G401 (cell line): ENCODE measurements at regions not wholly inside any gene's neighbourhood (a gene's known extent, or its start where the extent isn't known, plus 50 kb on each side); places are given as distances from the start of the nearest gene placed in this dataset.
A peak's percentile ranks its signal among the peaks of the same experiment; 100 is the strongest.
"Not testable (repeated sequence)": the region's sequence is repeated elsewhere in the genome, so short reads cannot be mapped to it uniquely, and the experiment has no call there.

Source experiments
- DNase-seq: peaks from one replicate; pipeline ENCODE4 v3.0.0-alpha.2; 2015; ENCODE audit warnings: low spot score
- in situ Hi-C: cut with HindIII; loops from 2 replicates; pipeline ENCODE4 v1.10.0; 2016; ENCODE audit warnings: low sequenced_read_pairs, mixed read lengths

- no peak for DNase-seq
- in situ Hi-C loops, result no loop called here
Measured at GRCh38 chr12:87094356-87094755, 838.2 kb upstream of the MGAT4C start.

DNA sequence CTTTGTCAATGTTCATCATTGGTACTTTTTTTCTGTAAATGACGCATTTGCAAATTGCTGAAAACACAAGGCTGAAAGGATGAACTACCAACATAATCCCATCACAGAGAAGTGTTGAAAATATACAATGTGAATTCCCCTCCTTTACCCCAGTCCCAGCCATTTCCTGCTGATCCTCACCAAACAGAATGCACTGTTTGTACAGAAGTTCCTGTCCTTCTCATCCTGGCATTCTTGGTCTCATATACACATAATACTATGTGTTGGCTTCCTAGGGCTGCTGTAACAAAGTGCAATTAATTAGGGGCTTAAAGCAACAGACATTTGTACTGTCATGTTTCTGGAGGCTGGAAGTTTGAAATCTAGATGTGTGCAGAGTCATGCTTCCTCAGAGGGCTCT lies 836.2 kb upstream of the MGAT4C start:
- no peak for DNase-seq
- in situ Hi-C loops, result no loop called here

DNA sequence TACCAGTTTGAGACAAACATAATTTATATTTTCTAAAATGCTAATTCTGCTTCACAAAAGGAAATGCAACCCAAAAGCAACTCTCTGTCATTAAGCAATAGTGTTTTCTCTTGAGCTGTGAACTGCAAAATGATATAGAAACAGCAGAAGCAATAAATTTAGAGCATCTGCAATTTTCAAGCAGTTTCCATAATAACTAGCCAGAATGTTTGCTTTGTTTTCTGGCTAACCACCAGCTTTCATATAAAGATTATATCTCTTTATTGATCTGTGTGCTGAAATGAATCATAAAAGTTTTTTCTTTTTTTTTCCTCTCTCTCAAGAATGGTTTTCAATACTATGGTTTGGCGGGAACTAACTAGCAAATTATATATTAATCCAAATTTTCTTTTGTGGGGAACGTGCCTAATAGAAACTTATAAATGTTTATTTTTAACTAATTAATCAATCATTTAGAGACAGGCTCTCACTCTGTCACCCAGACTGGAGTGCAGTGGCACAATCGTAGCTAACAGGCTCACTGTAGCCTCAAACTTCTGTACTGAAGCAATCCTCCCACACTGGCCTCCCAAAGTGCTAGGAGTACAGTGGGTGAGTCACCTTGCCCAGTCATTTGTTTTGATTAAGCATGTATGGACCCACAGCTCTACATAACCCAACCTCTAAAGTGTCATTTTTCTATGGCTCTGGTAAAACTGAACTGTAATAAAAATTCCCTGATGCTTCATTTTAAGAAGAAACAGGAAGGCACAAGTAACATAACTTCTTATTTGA lies 830.1 kb upstream of the MGAT4C start:
- in situ Hi-C loops, result no loop called here
- DNase-seq, result no peak

DNA sequence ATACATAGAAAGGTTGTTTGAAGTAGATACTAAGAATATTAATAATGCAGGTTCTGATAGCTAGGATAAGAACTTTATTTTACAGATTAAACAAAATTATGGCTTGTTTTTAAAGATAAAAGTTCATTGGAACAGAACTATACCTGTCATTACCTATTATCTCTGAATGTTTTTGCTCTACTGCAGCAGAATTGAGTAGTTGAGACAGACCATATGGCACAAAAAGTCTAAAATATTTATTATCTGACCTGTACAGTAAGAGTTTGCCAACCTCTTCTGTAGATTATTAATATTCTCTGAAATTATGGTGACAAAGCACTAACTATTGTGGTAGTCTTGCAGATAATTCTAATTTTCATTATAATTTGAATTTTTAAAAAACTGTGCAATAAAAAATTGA lies 829.1 kb upstream of the MGAT4C start:
- DNase-seq, result peak; percentile 73
- in situ Hi-C loops, result no loop called here

- no peak for DNase-seq
- in situ Hi-C loops, result no loop called here
Measured at GRCh38 chr12:87082756-87083155, 826.6 kb upstream of the MGAT4C start.

- in situ Hi-C loops, result no loop called here
Measured at GRCh38 chr12:87074781-87075180, 818.6 kb upstream of the MGAT4C start.

DNA sequence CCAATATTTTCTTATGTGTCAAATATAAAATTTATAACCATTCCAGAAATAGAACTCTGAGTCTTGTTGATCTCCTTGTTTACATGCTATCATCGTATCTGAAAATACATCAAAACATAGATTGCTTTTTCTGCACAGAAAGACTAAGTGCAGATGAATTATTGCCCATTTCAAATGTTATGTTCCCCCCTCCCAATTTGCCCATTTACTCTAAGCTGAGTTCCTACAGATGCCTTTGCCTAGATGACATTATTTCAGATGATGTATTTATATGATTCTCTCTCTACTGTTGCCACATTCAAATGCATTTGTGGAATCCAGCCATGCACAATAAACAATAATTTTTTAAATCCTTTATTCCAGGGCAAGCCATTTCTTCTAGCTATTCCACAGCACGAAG lies 810.1 kb upstream of the MGAT4C start:
- in situ Hi-C loops, result no loop called here
- DNase-seq, result no peak

More at GRCh38 chr12:87074781-87075180, 818.6 kb upstream of the MGAT4C start:
- DNase-seq, result no peak

DNA sequence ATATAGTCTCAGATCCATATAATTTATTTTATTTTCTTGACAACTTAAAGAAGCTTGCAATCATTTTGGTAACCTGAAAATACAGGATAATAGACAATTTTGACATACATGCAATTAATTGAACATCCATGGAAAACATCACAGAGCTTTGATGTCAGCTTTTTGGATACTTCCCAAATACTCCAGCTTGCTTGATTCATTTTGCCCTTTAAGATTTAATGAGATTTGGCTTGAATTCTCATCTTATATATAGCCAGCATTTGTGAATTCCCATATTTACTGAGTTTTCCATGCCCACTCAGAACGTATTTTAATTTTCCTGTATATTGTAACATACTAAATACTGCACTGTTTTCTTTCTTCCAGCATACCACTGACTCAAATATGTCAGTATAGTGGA lies 803.0 kb upstream of the MGAT4C start:
- in situ Hi-C loops, result no loop called here
- DNase-seq, result no peak

DNA sequence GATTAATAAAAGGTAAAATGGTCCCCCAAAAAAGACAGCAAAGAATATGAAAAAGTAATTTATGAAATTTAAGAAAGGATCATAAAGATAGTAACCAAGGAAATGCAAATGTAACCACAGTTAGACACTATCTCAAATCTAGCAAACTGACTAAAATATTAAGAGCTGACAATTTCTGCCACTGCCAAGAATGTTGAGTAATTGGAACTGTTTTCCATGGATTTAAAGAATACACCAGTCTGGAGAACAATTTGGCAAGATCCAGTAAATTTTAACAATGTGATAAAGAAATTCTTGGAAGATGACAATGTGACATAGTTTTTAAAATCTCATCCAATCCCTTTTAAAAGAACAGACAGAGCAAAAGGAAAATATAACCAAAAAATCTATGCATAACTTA lies 798.0 kb upstream of the MGAT4C start:
- in situ Hi-C loops, result no loop called here
- DNase-seq, result peak; percentile 31

DNA sequence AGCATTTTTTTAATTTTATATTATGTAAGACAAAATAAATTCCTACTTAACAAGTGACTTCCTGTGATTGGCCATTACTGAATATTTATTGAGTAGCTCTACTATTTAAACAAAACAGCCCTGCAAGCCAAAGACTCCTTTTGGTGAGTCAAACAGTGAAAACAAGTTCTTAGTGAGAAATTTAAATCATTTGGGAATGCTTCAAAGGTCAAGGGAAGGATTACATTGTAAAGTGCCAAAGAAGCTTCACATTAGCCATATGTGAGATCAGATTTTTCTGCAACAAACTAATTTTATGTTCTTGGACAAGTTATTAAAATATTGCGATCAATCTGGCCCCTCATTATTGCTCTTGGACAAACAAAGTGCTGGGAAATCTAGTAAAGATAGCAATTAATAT lies 795.4 kb upstream of the MGAT4C start:
- in situ Hi-C loops, result no loop called here
- no peak for DNase-seq

GRCh38 chr12:87047691-87048090 lies 791.5 kb upstream of the MGAT4C start:
- in situ Hi-C loops, result no loop called here
- DNase-seq, result no peak

DNA sequence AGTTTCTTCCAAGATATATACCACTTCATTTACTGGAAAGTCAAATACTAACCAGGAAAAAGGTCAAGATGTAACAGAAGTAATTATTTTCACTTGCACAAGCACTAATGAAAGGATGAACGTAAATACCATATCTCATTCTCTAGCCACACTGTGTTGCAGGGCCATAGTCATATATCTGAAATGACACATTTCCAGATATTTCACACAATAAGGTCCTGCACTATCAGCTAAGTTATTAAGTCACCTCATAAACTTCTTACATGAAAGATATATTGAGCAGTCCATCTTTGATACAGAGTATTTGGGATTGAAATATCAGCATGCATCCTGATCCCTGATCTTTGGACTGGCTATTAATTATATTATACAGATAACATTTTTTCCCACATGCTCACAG lies 783.3 kb upstream of the MGAT4C start:
- in situ Hi-C loops, result no loop called here
- DNase-seq, result no peak

DNA sequence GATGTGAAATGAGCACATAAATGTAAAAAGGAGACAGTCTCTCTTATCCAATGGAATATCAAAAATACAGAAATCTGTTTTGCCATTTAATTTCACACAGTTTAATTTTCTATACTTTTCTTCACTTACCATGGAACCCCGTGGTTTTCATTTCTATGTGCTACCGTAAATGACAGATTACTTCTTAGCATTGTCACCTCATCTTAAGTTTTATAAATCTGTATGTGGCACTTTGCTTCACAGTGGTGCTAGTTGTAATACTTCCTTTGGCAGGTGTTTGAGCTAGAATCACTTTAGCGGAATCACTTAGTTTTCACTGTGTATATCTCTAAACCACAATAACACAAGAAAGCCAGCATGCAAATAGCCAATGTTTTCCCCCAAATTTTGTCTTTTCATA lies 781.9 kb upstream of the MGAT4C start:
- in situ Hi-C loops, result no loop called here
- no peak for DNase-seq

DNA sequence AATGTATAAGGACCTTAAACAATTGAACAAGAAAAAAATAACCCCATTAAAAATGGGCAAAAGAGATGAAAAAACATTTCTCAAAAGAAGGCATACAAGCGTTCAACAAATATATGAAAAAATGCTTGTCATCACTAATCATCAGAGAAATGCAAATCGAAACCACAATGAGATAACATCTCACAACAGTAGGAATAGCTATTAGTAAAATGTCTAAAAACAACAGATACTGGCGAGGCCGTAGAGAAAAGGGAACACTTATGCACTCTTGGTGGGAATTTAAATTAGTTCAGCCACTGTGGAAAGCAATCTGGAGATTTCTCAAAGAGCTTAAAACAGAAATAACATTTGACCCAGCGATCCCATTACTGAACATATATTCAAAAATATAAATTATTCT lies 769.8 kb upstream of the MGAT4C start:
- in situ Hi-C loops, result no loop called here
- no peak for DNase-seq

DNA sequence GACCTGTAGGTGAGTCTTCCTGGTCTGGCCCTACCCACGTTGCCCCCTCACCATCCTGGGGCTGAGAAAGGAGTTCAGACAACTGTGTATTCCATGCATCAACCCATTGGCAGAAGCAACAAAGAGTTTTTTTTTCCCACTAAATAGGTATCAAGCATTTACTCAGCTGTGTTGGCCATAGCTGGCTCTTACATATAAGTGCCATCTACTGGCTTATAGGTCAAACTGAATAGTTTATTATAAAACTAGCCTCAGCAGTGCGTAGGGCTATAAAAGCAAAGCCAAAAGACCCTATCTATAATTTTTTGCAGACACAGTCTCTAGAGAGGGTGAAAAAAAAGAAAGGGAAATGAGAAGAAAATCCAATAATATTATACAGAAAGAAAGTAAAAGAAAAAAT lies 765.2 kb upstream of the MGAT4C start:
- in situ Hi-C loops, result no loop called here

DNA sequence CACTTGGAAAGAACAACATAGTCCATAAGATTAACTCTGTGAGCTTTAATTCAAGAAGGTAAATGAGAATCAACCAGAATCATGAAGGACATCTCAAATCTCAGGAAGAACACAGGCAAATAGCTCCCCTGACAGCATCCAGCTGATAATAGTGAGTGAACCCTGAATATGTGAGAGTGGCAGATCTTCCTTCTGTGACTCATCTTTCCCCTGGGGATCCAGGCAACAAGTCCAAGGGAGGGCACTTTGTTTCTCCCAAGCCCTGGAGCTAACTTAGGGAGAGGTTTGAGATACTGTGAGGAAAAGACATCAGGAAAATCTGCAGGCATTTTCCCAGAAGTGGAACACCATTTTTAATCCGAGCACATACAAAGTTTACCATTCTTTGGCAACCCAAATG lies 763.9 kb upstream of the MGAT4C start:
- in situ Hi-C loops, result no loop called here
- no peak for DNase-seq

More for the DNA sequence above, 765.2 kb upstream of the MGAT4C start:
- DNase-seq, result no peak

DNA sequence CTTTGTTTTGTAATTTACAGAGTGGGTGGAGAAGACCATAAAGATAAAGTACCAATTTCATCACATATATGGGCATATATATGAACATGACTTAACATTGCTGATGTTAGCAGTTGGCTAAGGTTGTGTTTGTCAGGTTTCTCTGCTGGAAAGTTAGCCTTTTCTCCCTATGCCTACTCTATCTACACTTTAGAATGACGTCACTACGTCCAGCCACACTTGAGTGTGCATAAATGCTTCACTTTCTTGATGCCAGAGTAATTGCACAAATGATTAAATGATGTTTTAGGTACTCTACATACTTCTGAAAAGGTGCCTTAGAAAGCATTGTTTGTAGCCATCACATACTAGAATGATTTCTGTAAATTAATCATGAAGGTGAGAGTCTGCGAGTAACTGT lies 759.2 kb upstream of the MGAT4C start:
- in situ Hi-C loops, result no loop called here

GRCh38 chr12:87008785-87009384 lies 752.7 kb upstream of the MGAT4C start:
- in situ Hi-C loops, result no loop called here
- no peak for DNase-seq

More for the DNA sequence above, 759.2 kb upstream of the MGAT4C start:
- DNase-seq, result no peak

DNA sequence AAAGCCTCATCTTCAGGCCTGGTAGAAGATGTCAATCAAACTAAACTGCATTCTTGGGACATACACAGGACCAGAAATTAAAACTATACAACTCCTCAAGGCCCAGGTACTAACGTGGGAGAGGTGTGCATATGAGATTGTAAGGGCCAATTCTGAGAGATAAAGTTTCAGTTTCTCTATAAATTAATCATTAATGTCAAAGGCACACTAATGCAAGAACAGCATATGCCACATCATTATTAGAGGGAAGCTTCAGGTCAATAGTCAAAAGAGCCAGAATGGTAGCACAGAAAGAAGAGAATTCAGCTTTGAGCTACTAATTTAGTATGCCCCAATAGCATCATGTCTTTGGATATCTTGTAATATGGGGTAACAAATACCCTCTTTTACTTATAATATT lies 744.9 kb upstream of the MGAT4C start:
- DNase-seq, result no peak
- in situ Hi-C loops, result no loop called here

- in situ Hi-C loops, result no loop called here
- DNase-seq, result no peak
Measured at GRCh38 chr12:86985298-86985697, 729.1 kb upstream of the MGAT4C start.

DNA sequence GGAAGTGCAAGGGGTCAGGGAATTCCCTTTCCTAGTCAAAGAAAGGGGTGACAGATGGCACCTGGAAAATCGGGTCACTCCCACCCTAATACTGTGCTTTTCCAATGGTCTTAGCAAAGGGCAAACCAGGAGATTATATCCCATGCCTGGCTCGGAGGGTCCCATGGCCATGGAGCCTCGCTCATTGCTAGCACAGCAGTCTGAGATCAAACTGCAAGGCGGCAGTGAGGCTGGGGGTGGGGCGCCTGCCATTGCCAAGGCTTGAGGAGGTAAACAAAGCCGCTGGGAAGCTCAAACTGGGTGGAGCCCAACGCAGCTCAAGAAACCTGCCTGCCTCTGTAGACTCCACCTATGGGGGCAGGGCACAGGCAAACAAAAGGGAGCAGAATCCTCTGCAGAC lies 714.4 kb upstream of the MGAT4C start:
- DNase-seq, in situ Hi-C loops: not testable (repeated sequence)
